GM21423 (cell line): ENCODE measurements at regions not wholly inside any gene's neighbourhood (a gene's known extent, or its start where the extent isn't known, plus 50 kb on each side); places are given as distances from the start of the nearest gene placed in this dataset.

Experiments
- ATAC-seq: cut with Tn5 transposase; IDR thresholded peaks from one replicate; pipeline ENCODE4 v1.9.1; 2021; ENCODE audit warnings: mild to moderate bottlenecking, moderate library complexity; ENCODE audit not compliant: unreplicated experiment

DNA sequence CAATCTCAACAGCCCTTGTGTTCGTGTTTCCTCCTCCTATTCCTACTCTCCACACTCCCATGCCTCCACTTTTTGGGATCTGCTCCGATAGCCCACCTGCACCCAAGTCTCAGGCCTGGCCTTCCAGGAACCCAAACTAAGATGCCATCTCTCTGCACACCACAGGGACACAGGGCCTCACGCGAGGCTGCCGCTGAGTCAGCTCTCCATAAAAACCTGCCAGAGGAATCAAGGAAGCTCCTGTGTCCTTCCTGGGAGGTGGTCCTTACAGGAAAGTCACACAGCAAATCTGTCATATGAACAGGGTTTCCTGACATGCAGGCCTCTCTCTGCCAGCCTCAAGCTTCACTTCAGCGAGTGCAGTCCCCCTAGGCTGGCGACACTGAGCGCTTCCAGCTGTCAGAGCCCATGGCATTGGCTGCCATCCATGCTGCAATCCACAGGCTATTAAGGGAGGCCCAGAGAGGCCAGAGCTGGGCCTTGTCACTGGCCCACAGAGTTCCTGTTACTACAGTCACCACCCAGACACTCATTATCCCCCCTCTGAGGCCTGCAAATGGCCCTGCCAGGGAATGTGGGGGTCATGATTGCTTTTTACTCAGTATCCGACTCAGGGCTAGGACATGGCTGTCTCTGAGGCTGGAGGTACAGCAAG lies 151.4 kb downstream of the OAT start:
- ATAC-seq = no peak

DNA sequence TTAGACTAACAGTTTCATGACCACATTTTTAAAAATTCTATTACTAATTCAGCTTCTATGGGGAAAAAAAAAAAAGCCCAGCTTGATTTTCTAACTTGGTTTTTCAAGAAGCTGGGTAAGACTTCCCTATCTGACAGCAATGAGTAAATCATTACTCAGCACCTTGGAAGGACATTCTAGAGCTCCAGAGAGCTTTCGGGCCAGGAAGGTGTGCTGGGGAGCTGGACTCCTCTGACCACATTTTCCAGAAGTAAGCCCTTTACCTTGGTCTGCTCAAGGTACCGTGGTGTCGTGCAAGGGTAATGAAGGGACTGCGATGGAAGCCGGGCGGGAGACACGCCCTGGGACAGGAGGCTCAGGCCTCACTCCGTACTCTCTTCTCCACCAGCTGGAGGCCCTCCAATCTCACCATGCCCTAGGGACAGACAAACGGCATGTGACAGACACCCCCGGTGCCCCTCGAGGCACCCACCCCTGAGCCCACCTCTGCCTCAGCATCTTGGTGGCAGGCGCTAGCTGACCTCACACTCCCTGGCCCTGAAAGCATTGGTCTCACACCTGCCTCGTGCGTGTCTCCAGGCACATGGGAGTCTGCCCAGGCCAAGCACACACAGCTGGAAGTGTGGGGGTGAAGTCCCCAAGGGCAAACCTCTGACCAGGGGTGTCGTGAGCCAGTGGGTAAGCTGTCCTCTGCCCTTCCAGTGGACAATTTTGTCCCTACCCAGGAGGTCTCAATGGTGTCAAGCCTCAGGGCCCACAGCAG lies 152.1 kb downstream of the OAT start:
- ATAC-seq = no peak

DNA sequence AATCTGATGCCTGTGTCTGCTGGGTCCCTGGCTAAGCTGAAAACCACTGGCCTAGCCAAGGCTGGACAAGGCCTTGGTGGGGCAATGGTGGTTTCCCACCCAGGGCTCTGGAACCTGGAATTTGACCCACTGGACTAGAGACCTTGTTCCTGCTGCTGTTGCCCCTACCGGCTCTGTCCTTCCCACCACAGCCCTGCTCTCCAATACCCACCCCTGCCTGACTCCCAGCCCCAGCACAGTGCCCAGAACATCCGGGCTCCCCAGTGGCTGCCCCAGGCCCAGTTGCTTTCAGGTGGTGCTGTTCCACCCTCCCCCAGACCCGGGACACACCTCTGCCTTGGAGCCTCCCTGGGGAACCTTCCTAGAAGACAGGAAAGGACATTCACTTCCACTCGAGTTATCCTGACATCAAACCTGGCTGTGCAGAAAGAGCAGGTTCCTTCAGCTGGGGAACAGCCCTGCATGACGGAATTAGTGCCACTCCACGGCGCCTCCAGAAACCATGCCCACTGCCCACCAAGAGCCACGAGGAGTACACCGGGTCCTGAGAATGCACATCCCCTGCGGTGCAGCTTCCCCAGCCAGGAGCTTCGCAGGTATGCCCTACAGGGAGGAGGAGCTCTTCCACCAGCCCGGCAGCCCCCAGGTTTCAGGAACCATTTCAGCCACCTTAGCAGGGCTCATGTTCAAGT lies 152.8 kb downstream of the OAT start:
- ATAC-seq = no peak

DNA sequence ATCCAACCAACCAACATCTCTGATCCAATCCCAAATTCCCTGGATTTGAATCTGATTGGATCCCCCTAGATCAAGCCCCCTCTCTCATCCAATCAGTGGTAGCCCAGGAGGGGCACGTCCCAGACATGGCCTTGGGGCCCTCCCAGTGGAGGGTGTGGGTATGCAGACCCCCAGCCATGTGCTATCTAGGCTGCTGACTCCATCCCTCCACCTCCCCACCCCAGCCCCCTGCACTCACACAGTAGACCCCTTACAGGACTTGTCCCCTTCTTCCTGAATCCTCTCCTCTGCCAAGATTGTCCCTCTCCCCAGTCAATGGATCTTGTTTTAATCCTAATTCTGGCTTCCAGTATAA lies 153.4 kb downstream of the OAT start:
- no peak for ATAC-seq

DNA sequence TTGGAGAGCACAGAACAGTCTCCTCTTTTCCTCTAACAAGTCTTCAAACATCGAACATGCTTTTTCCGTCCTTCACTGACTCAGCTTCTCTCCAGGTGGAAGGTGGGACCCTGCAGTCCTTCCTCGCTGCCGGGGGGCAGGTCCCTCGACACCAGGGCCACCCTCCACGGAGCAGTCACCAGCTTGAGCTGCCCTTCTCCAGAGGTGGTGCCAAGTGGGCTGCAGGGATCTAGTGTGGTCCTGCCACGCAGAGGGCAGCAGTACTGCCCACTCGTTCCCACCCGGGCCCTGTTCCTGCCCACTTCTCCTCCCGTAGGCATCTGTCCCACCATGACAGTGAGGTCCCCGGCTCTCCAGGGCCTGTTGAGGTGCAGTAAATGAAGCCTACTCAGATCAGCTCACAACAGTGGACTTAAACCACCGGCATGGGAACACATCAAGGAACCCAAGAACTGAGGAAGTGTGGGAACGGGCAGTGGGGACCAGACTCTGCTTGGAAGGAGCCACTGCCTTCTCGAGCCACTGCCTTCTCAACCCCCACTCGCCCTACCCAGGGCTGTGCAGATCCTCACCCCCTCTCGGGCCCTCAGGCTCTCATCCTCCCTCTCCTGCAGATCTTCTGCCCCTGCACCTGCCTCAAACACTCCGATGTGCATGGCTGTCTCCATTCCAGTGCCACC lies 153.9 kb downstream of the OAT start:
- ATAC-seq = no peak

DNA sequence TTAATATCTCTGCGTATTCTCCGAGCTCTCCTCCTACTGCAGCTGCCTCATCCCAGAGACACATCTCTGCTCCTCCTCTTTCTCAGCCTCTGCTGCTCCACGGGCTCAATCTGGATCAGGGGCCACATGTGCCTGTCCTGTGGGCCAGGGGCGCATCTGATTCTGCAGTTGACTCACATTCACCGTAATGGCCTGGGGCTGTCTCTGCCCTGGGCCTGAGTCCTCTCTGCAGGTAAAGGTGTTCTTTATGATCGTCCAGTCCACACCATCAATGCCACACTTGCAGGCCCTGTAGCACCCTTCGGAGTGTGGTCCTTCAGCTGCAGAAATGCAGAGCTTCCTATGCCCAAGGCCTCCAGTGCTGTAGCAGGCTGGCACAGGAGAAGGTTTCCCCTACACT lies 154.5 kb downstream of the OAT start:
- no peak for ATAC-seq

DNA sequence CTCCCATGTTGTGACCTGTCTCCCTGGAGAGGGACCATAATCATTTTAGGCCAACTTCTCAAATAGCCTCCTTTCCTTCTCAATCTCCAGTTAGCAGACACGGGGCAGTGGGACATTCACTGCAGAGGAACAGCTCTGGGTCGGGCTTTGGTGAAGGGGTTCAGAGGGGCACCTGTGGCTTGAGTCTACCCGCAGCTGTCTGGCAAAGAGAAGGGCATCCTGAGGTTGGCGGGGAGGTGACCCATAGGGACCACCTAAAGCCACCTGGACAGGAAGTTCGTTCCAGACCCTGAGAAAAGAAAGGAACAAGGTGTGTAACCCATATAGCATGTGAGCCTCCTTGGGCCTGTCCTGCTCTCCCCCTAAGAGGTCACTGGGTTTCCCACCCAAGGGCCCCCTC lies 155.0 kb downstream of the OAT start:
- ATAC-seq = no peak

DNA sequence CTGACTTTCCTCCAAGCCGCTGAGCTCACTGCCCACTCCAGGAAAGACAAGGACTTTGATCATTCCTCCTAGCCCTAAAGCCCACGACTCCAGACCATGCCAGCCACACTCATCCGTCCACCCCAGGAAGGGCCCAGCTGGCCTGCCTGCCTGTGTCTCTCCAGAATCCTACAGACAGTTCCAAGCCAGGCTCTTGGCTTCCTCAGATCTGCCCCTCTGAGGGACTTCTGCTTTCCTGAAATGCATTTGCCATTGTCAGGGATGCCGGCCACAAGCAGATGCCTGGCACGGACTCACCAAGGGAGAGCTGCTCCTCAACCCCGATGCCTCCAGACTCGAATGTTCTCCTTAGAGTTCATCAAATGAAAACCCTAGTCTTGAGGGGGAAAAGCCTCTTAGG lies 155.8 kb downstream of the OAT start:
- no peak for ATAC-seq

DNA sequence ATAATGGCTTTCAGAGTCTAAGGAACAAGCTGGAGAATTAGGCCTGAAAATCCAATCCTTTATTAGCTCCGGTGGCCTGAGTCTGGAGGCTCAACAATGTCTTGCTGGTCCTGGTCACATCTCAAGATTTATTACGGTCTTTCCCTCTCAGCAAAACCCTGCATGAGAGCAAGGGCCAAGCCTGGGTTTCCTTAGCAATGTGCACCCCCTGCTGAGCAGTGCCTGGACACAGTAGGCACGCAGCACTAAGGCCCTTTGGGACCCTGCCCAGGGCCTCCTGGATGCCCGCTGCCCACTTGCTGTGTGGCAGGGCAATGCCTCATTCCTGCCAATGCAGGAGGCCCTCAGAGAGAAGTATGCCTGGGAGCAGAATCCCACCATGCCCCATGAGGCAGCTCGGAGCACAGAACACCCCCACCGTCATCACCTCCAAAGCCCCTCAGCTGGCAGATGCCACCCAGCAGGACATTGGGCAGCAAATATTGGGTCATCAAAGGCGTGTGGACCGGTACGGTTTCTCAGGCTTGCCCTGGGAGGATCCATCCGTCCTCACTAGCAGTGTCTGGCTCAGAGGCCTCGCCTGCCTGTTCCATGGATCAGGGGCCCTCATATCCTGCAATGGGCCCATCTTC lies 156.4 kb downstream of the OAT start:
- no peak for ATAC-seq

DNA sequence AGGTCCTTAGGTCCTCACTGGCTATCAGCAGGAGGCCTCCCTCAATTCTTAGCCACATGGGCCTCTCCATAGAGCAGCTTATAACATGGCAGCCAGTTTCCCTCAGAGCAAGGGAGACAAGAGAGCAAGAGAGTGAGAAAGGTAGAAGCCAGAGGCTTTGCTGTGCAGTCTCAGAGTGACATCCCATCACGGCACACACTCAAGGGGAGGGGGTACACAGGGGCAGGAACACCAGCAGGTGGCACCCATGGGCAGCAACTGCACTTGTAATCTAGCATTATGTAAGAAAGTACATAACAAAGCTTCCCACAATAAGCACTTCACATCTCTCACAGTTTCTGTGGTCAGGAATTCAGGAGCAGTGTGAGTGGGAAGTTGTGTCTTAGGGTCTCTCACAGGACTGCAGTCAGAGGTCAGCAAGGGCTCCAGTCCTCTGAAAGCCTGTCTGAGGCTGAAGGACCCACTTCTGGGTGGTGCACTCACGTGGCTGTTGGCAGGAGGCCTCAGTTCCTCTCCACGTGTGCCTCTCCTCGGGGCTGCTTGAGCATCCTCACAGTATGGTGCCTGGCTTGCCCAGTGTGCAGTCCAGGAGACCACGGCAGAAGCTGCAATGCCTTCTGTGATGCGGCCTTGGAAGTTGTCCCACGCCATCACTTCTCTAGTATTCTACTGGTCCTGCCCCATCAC lies 159.4 kb downstream of the OAT start:
- ATAC-seq = no peak

DNA sequence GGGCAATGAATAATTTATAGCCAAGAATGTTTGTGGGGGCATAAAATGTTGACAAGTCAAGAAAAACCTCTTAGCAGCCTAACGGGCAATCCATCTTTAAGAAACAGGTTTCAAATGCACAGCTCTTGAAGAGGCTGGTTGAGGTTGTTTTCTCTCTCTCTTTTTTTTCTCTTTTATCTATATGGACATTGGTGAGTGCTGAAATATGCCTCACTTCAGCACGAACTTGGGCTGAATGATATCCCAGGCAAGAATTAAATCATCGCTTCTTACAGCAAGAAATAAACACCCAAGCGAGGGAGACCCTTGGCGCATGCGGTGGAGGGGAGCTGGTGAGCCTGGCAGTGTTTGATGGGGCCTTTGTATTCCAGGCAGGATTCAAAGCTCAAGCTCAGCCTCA lies 160.9 kb downstream of the OAT start:
- ATAC-seq = no peak

DNA sequence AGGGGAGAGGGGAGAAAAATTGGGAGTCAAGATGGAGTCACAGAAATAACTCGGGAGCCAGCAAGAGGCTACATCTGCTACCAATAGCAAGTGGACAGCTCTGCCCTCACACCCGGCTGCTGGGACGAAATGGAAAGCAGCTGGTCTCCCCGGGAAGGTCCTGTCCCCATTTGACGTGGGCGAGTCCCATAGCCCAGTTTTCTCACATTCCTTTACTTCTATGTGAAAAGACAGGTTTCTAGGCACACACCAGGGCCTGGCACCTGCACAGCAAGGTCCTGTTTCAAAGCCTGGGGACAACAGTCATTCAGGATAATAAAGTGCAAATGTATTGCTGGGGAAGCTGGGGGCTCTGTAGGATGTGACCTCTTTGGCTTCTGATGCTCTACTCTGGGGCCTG lies 162.6 kb downstream of the OAT start:
- no peak for ATAC-seq

DNA sequence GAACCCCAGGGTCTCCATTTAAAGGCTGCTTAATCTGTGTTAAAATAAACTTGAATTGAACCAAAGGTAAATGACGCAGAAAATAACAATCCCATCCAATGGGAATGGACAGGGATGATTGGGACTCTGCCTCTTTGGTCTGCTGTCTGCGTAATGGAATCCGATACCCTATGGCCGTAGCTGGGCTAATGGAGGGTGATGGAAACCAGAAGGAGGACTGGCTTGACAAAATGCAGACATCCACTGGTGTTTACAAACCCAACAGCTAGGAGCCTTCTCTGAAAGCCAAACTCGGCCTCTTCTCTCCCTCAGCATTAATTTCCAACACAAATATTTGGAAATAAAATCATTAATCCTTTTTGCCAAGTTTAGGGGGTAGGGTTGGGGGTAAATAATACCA lies 162.2 kb upstream of the CHST15 start:
- ATAC-seq = no peak

DNA sequence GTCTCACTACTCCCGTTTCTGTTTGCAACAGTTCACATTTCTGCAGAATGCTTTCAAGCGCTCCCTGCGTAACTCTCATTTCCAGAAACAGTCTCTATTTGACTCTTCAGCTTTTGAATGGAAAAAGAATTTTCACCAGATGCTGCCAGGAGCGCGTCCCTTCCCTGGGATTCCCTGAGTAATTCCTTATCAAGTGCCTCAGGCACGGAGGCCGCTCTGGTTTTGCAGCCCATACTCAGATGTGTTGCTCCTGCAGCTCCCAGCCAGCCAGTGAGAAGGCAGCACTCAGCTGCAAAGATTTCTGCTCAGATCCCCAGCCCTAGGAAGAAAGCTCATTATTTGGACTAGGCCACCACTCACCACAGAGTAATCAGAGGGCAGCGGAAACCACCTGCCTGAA lies 161.1 kb upstream of the CHST15 start:
- ATAC-seq = no peak

DNA sequence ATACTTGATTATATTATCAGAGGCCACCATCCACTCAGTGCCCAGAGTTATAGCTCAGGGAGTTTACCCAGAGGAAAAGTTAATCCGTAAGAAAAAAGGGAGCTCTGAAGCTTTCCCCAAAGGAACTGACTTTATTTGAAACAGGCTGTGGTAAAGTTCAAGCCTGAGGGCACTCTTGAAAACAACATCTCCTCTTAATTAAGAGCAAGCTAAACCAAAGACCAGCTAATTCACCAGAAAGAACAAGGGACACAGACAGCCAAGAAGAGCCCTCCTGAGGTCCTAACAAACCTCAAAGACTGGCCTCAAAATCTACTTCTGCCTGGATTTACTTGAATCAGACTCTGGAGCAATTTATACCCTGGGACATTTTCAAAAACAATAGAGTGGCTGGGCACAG lies 159.6 kb upstream of the CHST15 start:
- ATAC-seq = no peak

DNA sequence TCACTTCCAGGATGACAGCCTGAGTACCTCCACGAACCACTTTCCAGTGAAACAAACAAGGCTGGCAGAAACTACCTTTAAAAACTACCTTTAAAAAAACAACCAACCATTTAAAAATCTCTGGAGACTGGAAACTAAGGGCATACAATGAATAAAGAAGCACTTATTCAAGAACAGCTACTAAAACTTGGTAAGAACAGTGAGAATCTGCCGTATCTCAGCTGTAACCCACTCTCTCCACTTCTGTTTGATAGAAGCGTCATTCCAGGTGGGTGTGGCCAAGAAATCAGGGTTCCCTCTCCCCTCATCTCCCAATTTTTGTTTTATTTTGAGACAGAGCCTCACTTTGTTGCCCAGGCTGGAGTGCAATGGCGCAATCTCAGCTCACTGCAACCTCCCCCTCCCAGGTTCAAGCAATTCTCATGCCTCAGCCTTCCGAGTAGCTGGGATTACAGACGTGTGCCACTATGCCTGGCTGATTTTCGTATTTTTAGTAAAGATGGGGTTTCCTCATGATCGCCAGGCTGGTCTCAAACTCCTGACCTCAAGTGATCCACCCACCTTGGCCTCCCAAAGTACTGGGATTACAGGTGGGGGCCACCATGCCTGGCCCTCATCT lies 158.8 kb upstream of the CHST15 start:
- no peak for ATAC-seq

DNA sequence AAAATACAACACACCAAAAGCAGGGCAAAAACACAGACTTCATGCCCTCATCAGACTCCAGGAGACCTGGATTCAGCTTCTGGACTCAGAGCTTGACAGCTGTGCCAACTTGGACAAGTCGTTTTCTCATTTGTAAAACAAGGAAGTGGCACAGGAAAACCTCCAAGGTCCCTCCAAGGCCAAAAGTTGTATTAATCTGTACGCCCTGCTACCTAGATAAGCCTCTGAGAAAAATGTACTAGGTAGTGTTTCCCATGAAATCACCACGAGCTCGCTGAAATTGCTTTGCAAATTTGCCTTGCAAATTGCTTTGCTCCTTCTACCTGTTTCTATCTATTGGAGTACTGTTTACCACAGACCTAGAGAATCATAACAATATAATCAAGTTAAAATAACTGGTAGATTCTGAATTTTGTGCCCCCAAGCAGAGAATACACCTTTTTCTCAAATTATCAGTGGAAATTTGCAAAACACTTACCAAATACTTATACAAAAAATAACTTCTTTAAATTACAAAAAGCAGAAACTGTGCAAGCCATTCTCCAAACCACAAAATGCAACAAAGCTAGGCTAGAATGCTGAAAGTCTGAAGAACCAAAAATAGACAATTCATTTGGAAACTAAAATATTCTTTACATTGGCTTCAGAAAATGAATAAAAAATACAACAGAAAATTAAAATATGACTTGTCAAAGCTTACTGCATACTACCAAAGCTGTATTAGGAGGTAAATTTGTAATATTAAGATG lies 158.1 kb upstream of the CHST15 start:
- no peak for ATAC-seq

DNA sequence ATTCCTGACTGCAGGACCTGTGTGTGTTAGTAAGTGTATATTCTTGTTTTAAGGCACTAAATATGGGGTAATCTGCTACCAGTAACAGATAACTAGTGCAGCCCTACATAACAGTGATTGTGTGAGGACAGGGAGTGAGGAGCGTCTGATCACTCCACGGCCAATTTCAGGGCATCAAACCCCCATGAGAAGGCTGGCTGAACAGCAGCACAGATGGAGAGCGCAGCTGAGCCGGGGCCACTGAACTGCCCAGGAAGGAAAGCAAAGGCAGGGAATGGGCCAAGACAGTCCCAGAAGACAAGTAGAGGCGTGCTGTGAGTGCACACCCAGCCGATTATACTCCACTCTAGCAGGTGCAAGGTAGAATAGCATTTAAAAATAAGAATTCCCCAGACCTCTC lies 157.1 kb upstream of the CHST15 start:
- no peak for ATAC-seq

DNA sequence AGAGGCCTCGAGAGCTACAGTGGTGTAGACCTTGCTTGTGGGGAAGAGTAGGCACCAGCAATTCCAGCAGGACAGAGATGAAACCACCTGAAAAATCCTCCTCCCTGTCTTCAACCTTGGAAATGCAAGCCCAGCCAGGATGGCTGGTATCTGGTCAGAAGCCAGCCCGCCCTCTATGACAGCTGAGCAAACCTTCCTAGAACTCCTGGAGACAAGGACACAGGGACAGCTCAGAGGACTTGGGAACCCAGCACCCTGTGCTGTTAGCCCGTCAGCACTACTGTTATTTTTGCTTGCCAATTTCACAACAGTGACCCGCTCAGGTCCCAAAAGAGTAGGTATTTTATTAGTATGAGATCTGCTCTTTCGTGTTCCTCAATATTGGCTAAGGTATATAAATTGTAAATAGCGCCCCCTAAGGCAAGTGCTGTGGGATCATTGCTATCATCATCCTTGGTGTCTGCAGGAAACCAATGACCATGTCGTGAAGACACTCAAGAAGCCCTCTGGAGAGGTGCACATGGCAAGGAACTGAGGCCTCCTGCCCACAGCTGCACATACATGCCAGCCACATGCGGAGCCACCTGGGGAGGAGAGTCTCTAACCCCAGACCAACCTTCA lies 156.5 kb upstream of the CHST15 start:
- no peak for ATAC-seq
